GM08714 (cell line): ENCODE measurements at regions not wholly inside any gene's neighbourhood (a gene's known extent, or its start where the extent isn't known, plus 50 kb on each side); places are given as distances from the start of the nearest gene placed in this dataset.
"Not testable (repeated sequence)": the region's sequence is repeated elsewhere in the genome, so short reads cannot be mapped to it uniquely, and the experiment has no call there.

ENCODE experiments used
- H3K4me3 ChIP-seq: fragments of 200-500 bp; sonication (Bioruptor generic); 2 replicates; pipeline ENCODE4 v1.5.1; 2014; ENCODE audit warnings: mild to moderate bottlenecking, low read length, inconsistent platforms

GRCh38 chr15:32536507-32537172 is 56.6 kb upstream of the GOLGA8N start:
- H3K4me3 ChIP-seq, result peak overlapping the region; percentile 62

GRCh38 chr15:32536057-32536493 is 57.2 kb upstream of the GOLGA8N start:
- not testable (repeated sequence) for H3K4me3 ChIP-seq

- not testable (repeated sequence) for H3K4me3 ChIP-seq
Observed at GRCh38 chr15:32535150-32535898, 57.9 kb upstream of the GOLGA8N start.

- H3K4me3 ChIP-seq, result not testable (repeated sequence)
Observed at GRCh38 chr15:32522900-32523299, 67.5 kb upstream of the GOLGA8O start.

- H3K4me3 ChIP-seq, result not testable (repeated sequence)
Observed at GRCh38 chr15:32522421-32522820, 67.0 kb upstream of the GOLGA8O start.

GRCh38 chr15:32518976-32519375 is 63.5 kb upstream of the GOLGA8O start:
- H3K4me3 ChIP-seq, result not testable (repeated sequence)

GRCh38 chr15:32518013-32518412 is 62.6 kb upstream of the GOLGA8O start:
- not testable (repeated sequence) for H3K4me3 ChIP-seq

- not testable (repeated sequence) for H3K4me3 ChIP-seq
Observed at GRCh38 chr15:32516954-32517353, 61.5 kb upstream of the GOLGA8O start.

- H3K4me3 ChIP-seq, result not testable (repeated sequence)
Observed at GRCh38 chr15:32513378-32513777, 57.9 kb upstream of the GOLGA8O start.

DNA sequence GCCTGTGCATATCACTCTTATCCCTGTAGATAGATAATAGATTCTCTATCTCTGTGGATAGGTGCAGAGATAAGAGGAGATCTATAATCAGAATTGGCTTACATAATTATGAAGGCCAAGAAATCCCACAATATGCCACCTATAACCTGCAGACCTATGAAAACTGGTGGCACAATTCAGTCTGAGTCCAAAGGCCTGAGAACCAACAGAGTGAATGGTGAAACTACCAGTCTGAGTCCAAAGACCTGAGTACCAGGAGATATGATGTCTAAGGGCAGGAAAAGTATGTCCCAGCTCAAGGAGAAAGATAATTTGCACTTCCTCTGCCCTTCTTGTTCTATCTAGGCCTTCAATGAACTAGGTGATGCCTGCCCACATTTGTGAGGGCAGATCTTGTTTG is 54.6 kb upstream of the GOLGA8O start:
- not testable (repeated sequence) for H3K4me3 ChIP-seq

DNA sequence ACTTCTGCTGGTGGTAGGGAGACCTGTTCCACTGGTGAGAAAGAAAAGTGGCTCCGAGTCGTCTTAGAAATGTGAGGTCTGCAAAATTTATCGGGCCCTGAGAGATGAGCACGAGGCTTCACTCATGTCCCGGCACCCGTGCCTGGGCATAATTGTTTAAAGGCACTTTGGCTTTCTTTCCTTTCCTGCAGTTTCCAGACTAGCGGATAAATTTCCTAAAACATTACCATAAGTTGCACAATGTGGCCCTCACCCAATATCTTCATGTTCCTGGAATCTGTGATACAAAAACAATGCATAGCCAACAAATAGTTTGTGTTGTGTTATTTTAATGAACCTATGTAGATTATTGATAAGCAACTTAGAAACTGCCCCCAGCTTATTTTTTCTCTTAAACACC is 52.6 kb upstream of the GOLGA8O start:
- not testable (repeated sequence) for H3K4me3 ChIP-seq

DNA sequence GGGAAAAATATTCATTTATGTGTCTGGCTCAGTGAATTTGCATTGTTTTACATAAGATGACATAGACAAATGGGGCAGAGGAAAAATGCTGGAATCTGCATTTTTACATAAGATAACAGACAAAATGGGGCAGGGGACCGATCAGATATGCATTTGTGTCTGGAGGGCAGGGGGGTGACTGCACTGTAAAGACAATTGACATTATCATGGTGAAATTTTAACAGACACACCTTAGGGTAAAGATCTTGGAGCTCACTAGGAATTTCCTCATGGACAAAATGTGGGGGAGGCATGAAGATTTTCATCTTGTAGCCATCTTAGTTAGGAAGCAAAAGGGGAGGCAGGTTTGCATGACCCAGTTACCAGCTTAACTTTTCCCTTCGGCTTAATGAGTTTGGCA is 51.4 kb upstream of the GOLGA8O start:
- not testable (repeated sequence) for H3K4me3 ChIP-seq

DNA sequence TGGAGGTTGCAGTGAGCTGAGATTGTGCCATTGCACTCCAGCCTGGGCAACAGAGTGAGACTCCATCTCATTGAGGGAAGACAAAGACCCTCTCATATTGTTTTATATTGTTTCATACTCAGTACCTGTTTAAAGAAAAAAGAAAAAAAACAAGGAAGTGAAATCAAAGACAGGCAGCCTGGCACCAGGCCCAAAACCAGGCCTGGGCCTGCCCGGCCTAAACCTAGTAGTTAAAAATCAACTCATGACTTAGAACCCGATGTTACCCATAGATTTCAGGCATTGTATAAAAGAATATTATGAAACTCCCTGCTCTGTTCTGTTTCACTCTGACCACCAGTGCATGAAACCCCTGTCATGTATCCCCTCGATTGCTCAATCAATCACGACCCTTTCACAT is 50.2 kb upstream of the GOLGA8O start:
- H3K4me3 ChIP-seq, result not testable (repeated sequence)
